Tibial nerve (tissue), 3 donors: ENCODE measurements at regions not wholly inside any gene's neighbourhood (a gene's known extent, or its start where the extent isn't known, plus 50 kb on each side); places are given as distances from the start of the nearest gene placed in this dataset.

Experiments
- CTCF ChIP-seq, 5 experiments: fragments of 200-600 bp in 3 of 5; fragments of 450-650 bp in 2 of 5; sonication (generic) in 3 of 5; IDR thresholded peaks; one replicate each; pipeline ENCODE4 v1.5.1; 2016 to 2019; ENCODE audit warnings: antibody characterized with exemption in 5 of 5, mild to moderate bottlenecking in 3 of 5, moderate library complexity in 2 of 5
- POLR2A ChIP-seq, 2 donors: fragments of 450-650 bp; IDR thresholded peaks; one replicate each; pipeline ENCODE4 v1.6.1; 2017; ENCODE audit warnings: antibody characterized with exemption in 2 of 2, mild to moderate bottlenecking in 2 of 2, moderate library complexity in 2 of 2

GRCh38 chr12:90029317-90029716 lies 320.7 kb upstream of the ATP2B1 start:
- no peak for TF ChIP-seq CTCF (IDR thresholded peaks at IDR 0.05)
- TF ChIP-seq POLR2A (IDR thresholded peaks at IDR 0.05) = no peak
